ENCODE measurements at regions not wholly inside any gene's neighbourhood (a gene's known extent, or its start where the extent isn't known, plus 50 kb on each side); places are given as distances from the start of the nearest gene placed in this dataset.

DNA sequence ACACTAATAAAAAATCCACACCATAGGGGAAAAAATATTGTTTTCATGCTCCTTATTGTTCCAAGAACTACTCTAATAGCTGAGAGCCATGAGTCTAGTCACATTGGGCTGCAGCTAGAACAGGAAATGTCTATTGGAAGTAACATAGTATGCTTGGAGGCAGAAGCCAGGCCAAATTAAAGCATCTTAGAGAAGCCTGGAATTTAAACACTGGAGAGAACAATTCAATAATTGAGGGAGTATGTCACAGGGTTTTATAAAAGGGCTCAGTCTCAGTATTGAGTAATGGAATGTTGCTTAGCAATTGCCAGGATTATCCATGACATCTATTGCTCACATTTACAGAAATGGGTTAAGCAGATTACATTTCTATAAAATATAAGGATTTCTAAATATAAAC is 471.3 kb downstream of the LMO4 start:
- TF ChIP-seq, protein P1, sequence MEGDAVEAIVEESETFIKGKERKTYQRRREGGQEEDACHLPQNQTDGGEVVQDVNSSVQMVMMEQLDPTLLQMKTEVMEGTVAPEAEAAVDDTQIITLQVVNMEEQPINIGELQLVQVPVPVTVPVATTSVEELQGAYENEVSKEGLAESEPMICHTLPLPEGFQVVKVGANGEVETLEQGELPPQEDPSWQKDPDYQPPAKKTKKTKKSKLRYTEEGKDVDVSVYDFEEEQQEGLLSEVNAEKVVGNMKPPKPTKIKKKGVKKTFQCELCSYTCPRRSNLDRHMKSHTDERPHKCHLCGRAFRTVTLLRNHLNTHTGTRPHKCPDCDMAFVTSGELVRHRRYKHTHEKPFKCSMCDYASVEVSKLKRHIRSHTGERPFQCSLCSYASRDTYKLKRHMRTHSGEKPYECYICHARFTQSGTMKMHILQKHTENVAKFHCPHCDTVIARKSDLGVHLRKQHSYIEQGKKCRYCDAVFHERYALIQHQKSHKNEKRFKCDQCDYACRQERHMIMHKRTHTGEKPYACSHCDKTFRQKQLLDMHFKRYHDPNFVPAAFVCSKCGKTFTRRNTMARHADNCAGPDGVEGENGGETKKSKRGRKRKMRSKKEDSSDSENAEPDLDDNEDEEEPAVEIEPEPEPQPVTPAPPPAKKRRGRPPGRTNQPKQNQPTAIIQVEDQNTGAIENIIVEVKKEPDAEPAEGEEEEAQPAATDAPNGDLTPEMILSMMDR (conservative IDR thresholded peaks at IDR 0.05; ENCODE audit: low read length): no peak
- no peak for TF ChIP-seq EZH2phosphoT487 (IDR thresholded peaks at IDR 0.05; ENCODE audit: borderline replicate concordance, low read depth, low read length)

Data from OCI-LY7 (cell line).